Hematopoietic multipotent progenitor cell treated with erythropoietin and hydrocortisone succinate and interleukin-3 and kit ligand, for 6 days (in vitro differentiated cells): ENCODE measurements at regions not wholly inside any gene's neighbourhood (a gene's known extent, or its start where the extent isn't known, plus 50 kb on each side); places are given as distances from the start of the nearest gene placed in this dataset.

Experiments used
- DNase-seq: peaks from one replicate; pipeline ENCODE4 v3.0.0-alpha.2; 2015

DNA sequence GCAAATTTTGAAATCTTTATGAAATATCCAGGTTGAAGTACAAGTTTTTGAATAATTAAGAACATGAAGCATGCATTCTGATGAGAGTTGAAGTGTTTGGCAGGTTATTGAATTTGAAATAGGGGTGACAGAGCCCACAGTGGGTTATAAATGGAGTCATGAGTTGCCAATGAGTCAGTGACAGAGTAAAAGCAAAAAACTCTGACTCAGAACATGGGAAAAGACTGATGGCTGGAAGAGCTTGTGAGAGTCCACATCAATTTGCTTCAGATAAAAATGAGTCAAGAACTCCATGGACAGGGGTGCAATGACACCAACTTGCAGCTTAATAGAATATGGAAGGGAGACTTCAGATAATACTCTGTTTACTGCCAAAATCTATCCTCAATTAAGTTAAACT, 105.3 kb downstream of the SLC6A15 start:
- DNase-seq: no peak

- no peak for DNase-seq
Measured at GRCh38 chr12:84805474-84805858, 107.1 kb downstream of the SLC6A15 start.

- DNase-seq: no peak
Measured at GRCh38 chr12:84804691-84805473, 107.7 kb downstream of the SLC6A15 start.

- no peak for DNase-seq
Measured at GRCh38 chr12:84803661-84804060, 108.9 kb downstream of the SLC6A15 start.

DNA sequence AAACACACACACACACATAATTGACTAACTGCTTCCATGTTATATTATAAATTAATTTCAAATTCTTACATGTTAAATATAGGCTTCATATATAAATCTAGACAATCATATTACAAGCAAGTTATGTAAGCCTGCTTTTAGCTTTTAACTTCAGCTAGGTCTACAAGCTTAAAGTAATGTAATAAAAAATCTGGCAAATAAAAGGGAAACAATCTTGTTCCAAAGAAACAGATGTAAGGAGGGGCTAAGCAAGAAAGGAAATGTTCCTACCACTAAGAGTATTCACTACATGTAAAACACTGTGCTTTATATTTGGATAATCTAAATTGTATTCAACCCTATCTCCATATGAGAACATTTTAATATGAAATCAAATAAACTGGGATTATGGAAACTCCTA, 110.4 kb downstream of the SLC6A15 start:
- DNase-seq: no peak

DNA sequence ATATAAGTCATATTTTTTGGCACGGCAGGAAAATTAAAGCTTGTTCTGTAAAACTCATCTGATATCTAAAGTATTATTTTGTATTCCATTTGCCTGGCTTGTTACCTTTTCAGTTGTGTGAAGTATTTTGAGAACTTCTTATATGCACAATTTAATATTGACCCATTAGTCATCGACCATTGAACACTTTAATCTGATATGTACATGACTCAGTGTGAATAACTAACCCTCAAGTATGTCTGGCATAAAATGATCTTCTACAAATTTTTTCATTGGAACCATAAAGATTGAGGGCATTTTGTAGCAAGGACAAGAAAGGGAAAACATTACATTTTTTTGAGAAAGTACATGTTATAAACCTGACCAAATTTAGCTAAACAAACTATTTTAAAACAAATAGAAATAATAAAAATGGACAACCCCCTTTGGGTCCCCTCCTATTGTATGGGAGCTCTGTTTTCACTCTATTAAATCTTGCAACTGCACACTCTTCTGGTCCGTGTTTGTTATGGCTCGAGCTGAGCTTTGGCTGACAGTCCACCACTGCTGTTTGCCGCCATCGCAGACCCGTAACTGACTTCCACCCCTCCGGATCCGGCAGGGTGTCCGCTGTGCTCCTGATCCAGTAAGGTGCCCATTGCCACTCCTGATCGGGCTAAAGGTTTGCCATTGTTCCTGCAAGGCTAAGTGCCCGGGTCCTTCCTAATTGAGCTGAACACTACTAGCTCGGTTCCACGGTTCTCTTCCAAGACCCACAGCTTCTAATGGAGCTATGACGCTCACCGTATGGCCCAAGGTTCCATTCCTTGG, 118.8 kb downstream of the SLC6A15 start:
- no peak for DNase-seq

DNA sequence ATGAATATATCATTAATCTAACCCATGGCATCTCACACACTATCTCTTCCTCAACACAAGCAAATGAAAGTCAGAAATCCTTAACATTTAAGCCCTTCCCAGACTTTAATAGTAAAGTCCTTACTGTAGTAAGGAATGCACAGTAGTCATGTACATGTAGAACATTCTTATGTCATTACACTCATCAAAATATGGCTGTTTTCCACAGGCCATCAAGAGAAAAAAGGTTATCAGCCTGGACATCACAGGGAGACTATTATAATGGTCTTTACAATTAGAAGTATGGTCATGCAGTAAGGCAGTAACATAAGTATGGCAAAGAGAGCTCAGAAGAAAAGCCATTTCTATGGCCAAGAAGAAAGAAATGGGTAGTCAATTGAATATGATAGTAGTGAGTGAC, 121.2 kb downstream of the SLC6A15 start:
- no peak for DNase-seq

GRCh38 chr12:84789184-84789583, 123.4 kb downstream of the SLC6A15 start:
- no peak for DNase-seq

GRCh38 chr12:84787253-84787652, 125.3 kb downstream of the SLC6A15 start:
- no peak for DNase-seq

GRCh38 chr12:84786622-84787021, 126.0 kb downstream of the SLC6A15 start:
- no peak for DNase-seq

DNA sequence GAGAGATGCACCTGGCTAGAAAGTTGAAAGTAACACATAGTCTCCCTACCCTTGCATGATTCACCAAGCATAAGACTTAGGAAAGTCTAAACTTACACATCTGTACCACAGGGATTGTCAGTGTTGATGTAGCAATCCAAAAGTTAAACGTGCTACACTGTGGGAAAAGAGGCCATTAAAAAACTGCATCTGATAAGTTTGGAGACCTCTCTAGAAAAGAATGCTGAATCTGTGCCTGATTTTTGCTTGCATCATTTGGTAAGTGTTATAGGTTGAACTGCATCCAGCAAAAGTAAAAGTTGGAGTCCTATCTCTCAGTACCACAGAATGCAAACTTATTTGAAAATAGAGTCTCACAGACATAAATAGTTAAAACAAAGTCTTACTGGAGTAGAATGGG, 126.6 kb downstream of the SLC6A15 start:
- DNase-seq: no peak

DNA sequence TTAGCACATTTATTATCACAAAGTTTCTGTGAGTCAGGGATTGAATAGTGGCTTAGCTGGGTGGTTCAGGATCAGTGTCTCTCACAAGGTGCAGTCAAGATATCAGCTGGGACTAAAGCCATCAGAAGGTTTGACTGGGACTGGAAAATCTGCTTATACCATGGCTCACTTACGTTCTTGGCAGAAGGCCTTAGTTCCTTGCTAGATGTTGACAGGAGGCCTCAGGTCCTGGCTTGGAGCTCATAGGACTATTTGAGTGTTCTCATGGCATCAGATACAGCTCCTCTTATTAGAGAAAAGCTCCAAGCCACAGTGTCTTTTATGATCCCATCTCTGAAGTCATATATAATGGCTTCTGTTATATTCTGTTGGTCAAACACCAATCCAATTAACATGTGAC, 127.3 kb downstream of the SLC6A15 start:
- no peak for DNase-seq

DNA sequence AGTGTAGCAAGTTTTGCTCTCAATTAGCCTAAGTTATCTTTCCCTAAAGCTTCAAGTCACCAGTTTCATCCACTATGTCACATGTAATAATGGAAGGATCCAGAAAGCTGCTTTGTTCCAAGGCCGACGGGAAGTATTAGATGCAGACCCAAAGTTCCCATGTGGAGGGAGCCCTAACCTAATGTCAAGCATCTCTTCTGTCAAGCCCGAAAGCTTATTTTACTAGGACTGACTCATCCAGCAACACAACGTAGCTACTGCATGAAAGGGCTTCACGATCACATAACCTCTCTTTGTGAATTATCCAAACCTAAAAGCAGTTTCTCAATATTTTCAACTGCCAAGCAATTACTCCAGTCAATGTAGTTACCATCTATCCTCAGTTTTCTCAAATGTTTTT, 133.4 kb downstream of the SLC6A15 start:
- no peak for DNase-seq

- no peak for DNase-seq
Measured at GRCh38 chr12:84772281-84772680, 140.3 kb downstream of the SLC6A15 start.

- no peak for DNase-seq
Measured at GRCh38 chr12:84767079-84767478, 145.5 kb downstream of the SLC6A15 start.

GRCh38 chr12:84766375-84766774, 146.2 kb downstream of the SLC6A15 start:
- DNase-seq: no peak

- no peak for DNase-seq
Measured at GRCh38 chr12:84764001-84764400, 148.6 kb downstream of the SLC6A15 start.

- no peak for DNase-seq
Measured at GRCh38 chr12:84763107-84763506, 149.5 kb downstream of the SLC6A15 start.

- no peak for DNase-seq
Measured at GRCh38 chr12:84760091-84760865, 152.3 kb downstream of the SLC6A15 start.

GRCh38 chr12:84757978-84758377, 154.6 kb downstream of the SLC6A15 start:
- DNase-seq: no peak

DNA sequence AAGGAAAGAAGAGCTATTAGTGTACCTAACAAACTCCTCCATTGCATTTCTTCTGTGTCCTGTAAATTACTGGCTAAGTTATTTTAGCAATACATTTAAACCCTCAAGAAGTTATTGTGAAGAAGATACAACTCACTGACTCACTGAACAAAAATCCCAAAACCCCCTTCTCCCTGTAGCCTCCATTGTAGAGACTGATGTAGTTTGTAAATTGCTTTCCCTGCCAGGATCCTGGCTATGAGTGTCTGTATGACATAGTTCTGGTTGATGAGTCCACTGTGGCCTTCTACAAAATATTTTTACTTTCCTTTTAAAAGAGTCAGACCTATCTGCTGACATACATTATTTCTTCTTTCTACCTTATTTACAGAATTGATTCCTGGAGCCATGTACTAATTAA, 155.6 kb downstream of the SLC6A15 start:
- DNase-seq: no peak

- DNase-seq: no peak
Measured at GRCh38 chr12:84745127-84745526, 167.5 kb downstream of the SLC6A15 start.

DNA sequence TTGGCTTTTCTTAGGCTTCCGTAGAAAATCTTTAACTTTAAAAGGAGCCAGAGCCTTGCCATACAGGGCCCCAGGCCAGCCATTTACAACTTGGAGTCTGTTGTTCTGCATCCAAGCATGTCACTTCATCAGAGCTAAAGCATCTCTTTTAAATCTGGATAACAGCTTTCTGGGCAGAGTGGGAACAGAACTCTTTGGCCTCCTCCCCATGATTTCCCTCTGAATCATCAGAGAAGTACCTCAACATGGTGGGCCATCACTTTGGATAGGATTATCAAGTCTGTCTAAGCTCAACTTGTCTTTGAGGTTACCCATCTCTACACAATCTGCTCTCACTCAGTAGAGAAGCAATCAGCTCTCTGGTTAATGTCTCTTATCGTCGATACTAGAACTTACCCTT, 170.9 kb downstream of the SLC6A15 start:
- DNase-seq: no peak

DNA sequence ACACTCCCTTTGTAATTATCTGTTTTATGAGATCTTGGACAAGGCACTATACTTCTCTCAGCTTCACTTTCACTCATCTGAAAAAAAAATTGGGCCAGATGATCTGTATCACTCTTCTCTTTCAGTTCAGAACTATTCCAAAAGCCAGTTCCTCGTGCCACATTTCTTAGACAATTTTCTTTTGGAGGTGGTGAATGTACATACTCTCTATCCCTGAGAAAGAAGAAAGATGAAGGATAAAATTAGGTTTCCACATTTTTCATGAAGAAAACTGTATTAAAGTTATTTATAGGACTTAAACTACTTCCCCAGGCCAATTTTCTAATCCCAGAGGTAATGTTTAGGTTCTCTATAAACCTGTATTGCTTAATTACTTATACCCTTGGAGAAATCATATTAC, 171.6 kb downstream of the SLC6A15 start:
- no peak for DNase-seq
